CD8-positive, alpha-beta memory T cell (primary cell): ENCODE measurements at regions not wholly inside any gene's neighbourhood (a gene's known extent, or its start where the extent isn't known, plus 50 kb on each side); places are given as distances from the start of the nearest gene placed in this dataset.
"Not testable (repeated sequence)": the region's sequence is repeated elsewhere in the genome, so short reads cannot be mapped to it uniquely, and the experiment has no call there.

Experiments
- CTCF ChIA-PET: fragments of 350-600 bp; sonication (Branson Sonifier 250); formaldehyde crosslinking; loops from one replicate; lab custom pipeline; 2021; ENCODE audit warnings: antibody characterized with exemption; lab: Charles Lee
- POLR2A ChIA-PET: fragments of 350-600 bp; sonication (Branson Sonifier 250); formaldehyde crosslinking; loops from one replicate; lab custom pipeline; 2021; ENCODE audit warnings: antibody characterized with exemption; lab: Charles Lee
- DNase-seq, 5 donors: peaks; one replicate each; pipeline versions ENCODE4 v3.0.0 to v3.0.0-alpha.2; 2020 to 2022; ENCODE audit warnings: mixed read lengths in 1 of 5
- H3K27ac ChIP-seq: one replicate; pipeline ENCODE4 v1.7.0; 2013; ENCODE audit warnings: low read depth, mild to moderate bottlenecking, low read length, moderate library complexity
- H3K27me3 ChIP-seq: 2 replicates; pipeline ENCODE4 v1.7.0; 2013; ENCODE audit warnings: low read length, mild to moderate bottlenecking; ENCODE audit not compliant: insufficient read depth, poor library complexity, severe bottlenecking
- H3K36me3 ChIP-seq: 2 replicates; pipeline ENCODE4 v1.7.0; 2013; ENCODE audit warnings: mild to moderate bottlenecking, low read length, moderate library complexity; ENCODE audit not compliant: insufficient read depth
- H3K4me1 ChIP-seq: 2 replicates; pipeline ENCODE4 v1.7.0; 2013; ENCODE audit warnings: mild to moderate bottlenecking, low read length, moderate library complexity; ENCODE audit not compliant: insufficient read depth
- H3K4me3 ChIP-seq: 2 replicates; pipeline ENCODE4 v1.7.0; 2013; ENCODE audit warnings: mild to moderate bottlenecking, low read length
- H3K9me3 ChIP-seq: 2 replicates; pipeline ENCODE4 v1.7.0; 2013; ENCODE audit warnings: mild to moderate bottlenecking, low read length
- H3K27ac Mint-ChIP-seq, 8 donors: one replicate each; pipeline ENCODE4 v1.8.0; 2020 to 2021; ENCODE audit warnings: mixed read lengths in 8 of 8, mild to moderate bottlenecking in 6 of 8, inconsistent platforms in 3 of 8, moderate library complexity in 3 of 8
- H3K27me3 Mint-ChIP-seq, 2 donors: one replicate each; pipeline ENCODE4 v1.8.0; 2020 to 2021; ENCODE audit warnings: mixed read lengths in 2 of 2, mild to moderate bottlenecking in 1 of 2, moderate library complexity in 1 of 2
- H3K36me3 Mint-ChIP-seq, 3 donors: one replicate each; pipeline ENCODE4 v1.8.0; 2020 to 2021; ENCODE audit warnings: mixed read lengths in 3 of 3, inconsistent platforms in 1 of 3, mild to moderate bottlenecking in 1 of 3
- H3K4me1 Mint-ChIP-seq, 3 donors: one replicate each; pipeline ENCODE4 v1.8.0; 2020 to 2021; ENCODE audit warnings: mixed read lengths in 3 of 3, inconsistent platforms in 1 of 3, mild to moderate bottlenecking in 1 of 3
- H3K4me3 Mint-ChIP-seq, 7 donors: one replicate each; pipeline ENCODE4 v1.8.0; 2020 to 2021; ENCODE audit warnings: mixed read lengths in 7 of 7, mild to moderate bottlenecking in 6 of 7, moderate library complexity in 4 of 7, inconsistent platforms in 2 of 7
- H3K9me3 Mint-ChIP-seq, 5 donors: one replicate each; pipeline ENCODE4 v1.8.0; 2020 to 2022; ENCODE audit warnings: mixed read lengths in 5 of 5, mild to moderate bottlenecking in 3 of 5, moderate library complexity in 2 of 5, inconsistent platforms in 1 of 5

- POLR2A ChIA-PET: no interaction called here
- DNase-seq: no peak
- Histone ChIP-seq H3K27me3 (no peaks in the 10 kb centered on the region), H3K27ac (no peak overlapping the region), H3K36me3 (no peaks in the 10 kb centered on the region), H3K4me1 (no peaks in the 10 kb centered on the region), H3K9me3 (no peaks in the 10 kb centered on the region), H3K4me3 (no peak overlapping the region)
- H3K27me3 Mint-ChIP-seq: no peaks in the 10 kb centered on the region
- no peak overlapping the region for H3K4me3 Mint-ChIP-seq
- no peaks in the 10 kb centered on the region for H3K4me1 Mint-ChIP-seq
- H3K9me3 Mint-ChIP-seq: no peaks in the 10 kb centered on the region
- no peak overlapping the region for H3K27ac Mint-ChIP-seq
- peaks cover 0 to 1% (median 0%) of the 10 kb centered on the region in 3 donors for H3K36me3 Mint-ChIP-seq
- CTCF ChIA-PET: no interaction called here
These were observed 288.2 kb downstream of the GJA1 start for GRCh38 chr6:121723623-121724022.

- Histone ChIP-seq H3K36me3 (no peaks in the 10 kb centered on the region), H3K4me3 (no peak overlapping the region), H3K4me1 (no peaks in the 10 kb centered on the region), H3K27ac (no peak overlapping the region), H3K9me3 (no peaks in the 10 kb centered on the region), H3K27me3 (no peaks in the 10 kb centered on the region)
- Mint-ChIP-seq H3K27ac (no peak overlapping the region), H3K4me3 (no peak overlapping the region), H3K36me3 (peaks cover 0 to 1% (median 0%) of the 10 kb centered on the region in 3 donors), H3K9me3 (no peaks in the 10 kb centered on the region), H3K4me1 (no peaks in the 10 kb centered on the region), H3K27me3 (no peaks in the 10 kb centered on the region)
- POLR2A ChIA-PET: no interaction called here
- no peak for DNase-seq
- CTCF ChIA-PET: no interaction called here
These were observed 289.1 kb downstream of the GJA1 start for GRCh38 chr6:121724576-121724975.

- H3K4me1 ChIP-seq: no peaks in the 10 kb centered on the region
- DNase-seq: no peak
- Mint-ChIP-seq H3K27me3 (no peaks in the 10 kb centered on the region), H3K4me1 (no peaks in the 10 kb centered on the region), H3K9me3 (peaks cover 0 to 6% (median 0%) of the 10 kb centered on the region in 5 donors), H3K4me3 (no peak overlapping the region), H3K36me3 (no peaks in the 10 kb centered on the region), H3K27ac (no peak overlapping the region)
- ChIA-PET CTCF (no interaction called here), POLR2A (no interaction called here)
- H3K9me3 ChIP-seq: no peaks in the 10 kb centered on the region
- no peaks in the 10 kb centered on the region for H3K36me3 ChIP-seq
- H3K27ac ChIP-seq: no peak overlapping the region
- H3K27me3 ChIP-seq: no peaks in the 10 kb centered on the region
- no peak overlapping the region for H3K4me3 ChIP-seq
These were observed 291.1 kb downstream of the GJA1 start for GRCh38 chr6:121726596-121726995.

- H3K27ac ChIP-seq: no peak overlapping the region
- H3K4me1 Mint-ChIP-seq: no peaks in the 10 kb centered on the region
- POLR2A ChIA-PET: no interaction called here
- CTCF ChIA-PET: no interaction called here
- H3K4me3 ChIP-seq: no peak overlapping the region
- no peaks in the 10 kb centered on the region for H3K36me3 Mint-ChIP-seq
- H3K4me3 Mint-ChIP-seq: no peak overlapping the region
- H3K9me3 Mint-ChIP-seq: peaks cover 0 to 6% (median 0%) of the 10 kb centered on the region in 5 donors
- H3K9me3 ChIP-seq: no peaks in the 10 kb centered on the region
- no peaks in the 10 kb centered on the region for H3K27me3 ChIP-seq
- H3K27ac Mint-ChIP-seq: no peak overlapping the region
- no peaks in the 10 kb centered on the region for H3K27me3 Mint-ChIP-seq
- H3K36me3 ChIP-seq: no peaks in the 10 kb centered on the region
- no peaks in the 10 kb centered on the region for H3K4me1 ChIP-seq
- DNase-seq: no peak
These were observed 295.2 kb downstream of the GJA1 start for GRCh38 chr6:121730616-121731015.

- ChIA-PET CTCF (no interaction called here), POLR2A (no interaction called here)
- Mint-ChIP-seq H3K36me3 (no peaks in the 10 kb centered on the region), H3K9me3 (peaks cover 0 to 6% (median 0%) of the 10 kb centered on the region in 5 donors), H3K4me3 (no peak overlapping the region), H3K27me3 (no peaks in the 10 kb centered on the region), H3K4me1 (no peaks in the 10 kb centered on the region), H3K27ac (no peak overlapping the region)
- Histone ChIP-seq H3K36me3 (no peaks in the 10 kb centered on the region), H3K4me3 (no peak overlapping the region), H3K4me1 (no peaks in the 10 kb centered on the region), H3K9me3 (no peaks in the 10 kb centered on the region), H3K27me3 (no peaks in the 10 kb centered on the region), H3K27ac (no peak overlapping the region)
- DNase-seq: no peak
These were observed 295.9 kb downstream of the GJA1 start for GRCh38 chr6:121731381-121731780.

- no peaks in the 10 kb centered on the region for H3K36me3 Mint-ChIP-seq
- no peak overlapping the region for H3K27ac Mint-ChIP-seq
- H3K9me3 ChIP-seq: no peaks in the 10 kb centered on the region
- DNase-seq: no peak
- no peaks in the 10 kb centered on the region for H3K27me3 ChIP-seq
- POLR2A ChIA-PET: no interaction called here
- no peak overlapping the region for H3K27ac ChIP-seq
- H3K9me3 Mint-ChIP-seq: peaks cover 0 to 6% (median 2%) of the 10 kb centered on the region in 5 donors
- no peaks in the 10 kb centered on the region for H3K36me3 ChIP-seq
- no peaks in the 10 kb centered on the region for H3K27me3 Mint-ChIP-seq
- H3K4me1 Mint-ChIP-seq: no peaks in the 10 kb centered on the region
- no peaks in the 10 kb centered on the region for H3K4me1 ChIP-seq
- H3K4me3 ChIP-seq: no peak overlapping the region
- CTCF ChIA-PET: no interaction called here
- no peak overlapping the region for H3K4me3 Mint-ChIP-seq
These were observed 297.2 kb downstream of the GJA1 start for GRCh38 chr6:121732641-121733040.

- no peaks in the 10 kb centered on the region for H3K36me3 Mint-ChIP-seq
- CTCF ChIA-PET: no interaction called here
- no peak overlapping the region for H3K4me3 Mint-ChIP-seq
These were observed 297.8 kb downstream of the GJA1 start for GRCh38 chr6:121733234-121733633.

GRCh38 chr6:121740188-121740587, 304.7 kb downstream of the GJA1 start:
- H3K4me3 ChIP-seq, H3K27ac ChIP-seq, H3K27me3 ChIP-seq, H3K27me3 Mint-ChIP-seq, H3K9me3 Mint-ChIP-seq, H3K36me3 Mint-ChIP-seq, H3K9me3 ChIP-seq, H3K27ac Mint-ChIP-seq, H3K36me3 ChIP-seq, POLR2A ChIA-PET, H3K4me3 Mint-ChIP-seq, DNase-seq, H3K4me1 ChIP-seq, H3K4me1 Mint-ChIP-seq: not testable (repeated sequence)
- CTCF ChIA-PET: interaction anchor here (0.7 kb wide), 1 partner anchor 18 kb away, joined by 4 read pairs; no protein-coding TSS in a partner anchor

More at GRCh38 chr6:121733234-121733633, 297.8 kb downstream of the GJA1 start:
- POLR2A ChIA-PET: no interaction called here
- H3K4me3 ChIP-seq: no peak overlapping the region
- peaks cover 0 to 6% (median 2%) of the 10 kb centered on the region in 5 donors for H3K9me3 Mint-ChIP-seq
- no peaks in the 10 kb centered on the region for H3K4me1 ChIP-seq
- H3K27me3 Mint-ChIP-seq: no peaks in the 10 kb centered on the region
- H3K27ac ChIP-seq: no peak overlapping the region
- no peaks in the 10 kb centered on the region for H3K9me3 ChIP-seq
- H3K27ac Mint-ChIP-seq: no peak overlapping the region
- H3K36me3 ChIP-seq: no peaks in the 10 kb centered on the region
- no peak for DNase-seq
- H3K27me3 ChIP-seq: no peaks in the 10 kb centered on the region
- no peaks in the 10 kb centered on the region for H3K4me1 Mint-ChIP-seq

GRCh38 chr6:121743691-121744090, 308.2 kb downstream of the GJA1 start:
- no peaks in the 10 kb centered on the region for H3K36me3 Mint-ChIP-seq
- H3K4me1 ChIP-seq: no peaks in the 10 kb centered on the region
- H3K9me3 Mint-ChIP-seq: peaks cover 0 to 8% (median 2%) of the 10 kb centered on the region in 5 donors
- H3K4me3 Mint-ChIP-seq: no peak overlapping the region
- no peak overlapping the region for H3K27ac ChIP-seq
- H3K9me3 ChIP-seq: no peaks in the 10 kb centered on the region
- no peaks in the 10 kb centered on the region for H3K36me3 ChIP-seq
- ChIA-PET CTCF (no interaction called here), POLR2A (no interaction called here)
- no peak for DNase-seq
- no peaks in the 10 kb centered on the region for H3K27me3 Mint-ChIP-seq
- H3K4me3 ChIP-seq: no peak overlapping the region
- no peaks in the 10 kb centered on the region for H3K27me3 ChIP-seq
- H3K4me1 Mint-ChIP-seq: no peaks in the 10 kb centered on the region
- no peak overlapping the region for H3K27ac Mint-ChIP-seq
